Ovary (tissue), 3 donors: ENCODE measurements at regions not wholly inside any gene's neighbourhood (a gene's known extent, or its start where the extent isn't known, plus 50 kb on each side); places are given as distances from the start of the nearest gene placed in this dataset.

Experiments
- EP300 ChIP-seq: sonication (generic); formaldehyde crosslinking; IDR thresholded peaks from one replicate; pipeline ENCODE4 v1.6.1; 2017; ENCODE audit warnings: antibody characterized with exemption
- POLR2A ChIP-seq: fragments of 450-650 bp; IDR thresholded peaks from one replicate; pipeline ENCODE4 v1.6.1; 2017; ENCODE audit warnings: antibody characterized with exemption, mild to moderate bottlenecking, moderate library complexity
- TF ChIP-seq, protein P1 (sequence below), 3 donors: fragments of 450-650 bp in 2 of 3; fragments of 200-600 bp in 1 of 3; IDR thresholded peaks; one replicate each; pipeline versions ENCODE4 v1.5.1 to v1.8.0; 2016 to 2022; ENCODE audit warnings: antibody characterized with exemption in 3 of 3, mild to moderate bottlenecking in 1 of 3
- donor health status: DM: no; HTN: no; CAD: no.

DNA sequence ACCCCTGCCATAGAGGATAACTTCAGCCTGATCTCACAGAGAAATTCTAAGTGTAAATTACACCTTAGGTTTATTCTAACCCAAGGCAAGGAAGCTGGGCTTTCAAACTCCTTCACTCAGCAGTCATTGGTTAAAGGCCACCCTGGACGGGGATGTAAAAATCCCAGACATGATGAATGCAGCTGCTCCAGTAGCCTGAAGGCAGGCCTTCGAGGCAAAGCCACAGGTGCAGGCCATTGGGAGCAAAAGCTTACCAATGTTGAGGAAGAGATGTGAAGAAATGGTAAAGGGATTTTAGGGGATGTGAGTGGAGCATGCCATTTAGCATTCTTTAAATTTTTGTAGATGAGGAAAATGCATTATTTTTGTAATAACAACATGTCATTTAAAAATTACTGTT, 514.4 kb downstream of the XYLT1 start:
- TF ChIP-seq, protein P1, sequence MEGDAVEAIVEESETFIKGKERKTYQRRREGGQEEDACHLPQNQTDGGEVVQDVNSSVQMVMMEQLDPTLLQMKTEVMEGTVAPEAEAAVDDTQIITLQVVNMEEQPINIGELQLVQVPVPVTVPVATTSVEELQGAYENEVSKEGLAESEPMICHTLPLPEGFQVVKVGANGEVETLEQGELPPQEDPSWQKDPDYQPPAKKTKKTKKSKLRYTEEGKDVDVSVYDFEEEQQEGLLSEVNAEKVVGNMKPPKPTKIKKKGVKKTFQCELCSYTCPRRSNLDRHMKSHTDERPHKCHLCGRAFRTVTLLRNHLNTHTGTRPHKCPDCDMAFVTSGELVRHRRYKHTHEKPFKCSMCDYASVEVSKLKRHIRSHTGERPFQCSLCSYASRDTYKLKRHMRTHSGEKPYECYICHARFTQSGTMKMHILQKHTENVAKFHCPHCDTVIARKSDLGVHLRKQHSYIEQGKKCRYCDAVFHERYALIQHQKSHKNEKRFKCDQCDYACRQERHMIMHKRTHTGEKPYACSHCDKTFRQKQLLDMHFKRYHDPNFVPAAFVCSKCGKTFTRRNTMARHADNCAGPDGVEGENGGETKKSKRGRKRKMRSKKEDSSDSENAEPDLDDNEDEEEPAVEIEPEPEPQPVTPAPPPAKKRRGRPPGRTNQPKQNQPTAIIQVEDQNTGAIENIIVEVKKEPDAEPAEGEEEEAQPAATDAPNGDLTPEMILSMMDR (IDR thresholded peaks at IDR 0.05): no peak
- TF ChIP-seq EP300 (no peak), POLR2A (no peak)
